GM18951 (cell line): ENCODE measurements at regions not wholly inside any gene's neighbourhood (a gene's known extent, or its start where the extent isn't known, plus 50 kb on each side); places are given as distances from the start of the nearest gene placed in this dataset.

Source experiments
- POLR2A ChIP-seq: IDR thresholded peaks from 4 replicates; pipeline ENCODE4 v1.6.1; 2011; ENCODE audit warnings: mild to moderate bottlenecking; ENCODE audit not compliant: insufficient read length, insufficient read depth; ENCODE audit errors: extremely low read depth
- in situ Hi-C: fragments of 300-500 bp; cut with MboI; formaldehyde crosslinking; loops from one replicate; pipeline ENCODE4 v1.12.0; 2022; ENCODE audit warnings: low sequenced_read_pairs, mixed read lengths, inconsistent platforms; ENCODE audit not compliant: unreplicated experiment

DNA sequence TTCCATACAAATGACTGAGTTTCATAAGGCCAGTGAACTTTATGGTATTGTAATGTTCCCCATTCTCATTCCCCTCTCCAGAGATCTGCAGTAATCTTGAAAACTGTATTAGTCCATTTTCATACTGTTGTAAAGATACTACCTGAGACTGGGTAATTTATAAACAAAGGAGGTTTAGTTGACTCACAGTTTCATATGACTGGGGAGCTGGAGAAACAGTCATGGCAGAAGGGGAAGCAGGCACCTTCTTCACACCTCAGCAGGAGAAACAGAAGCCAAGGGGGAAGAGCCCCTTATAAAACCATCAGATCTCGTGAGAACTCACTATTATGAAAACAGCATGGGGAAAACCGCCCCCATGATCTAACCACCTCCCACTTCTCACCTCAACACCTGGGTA is 318.7 kb upstream of the KLF12 start:
- TF ChIP-seq POLR2A = no peak
- in situ Hi-C loops = no loop called here

DNA sequence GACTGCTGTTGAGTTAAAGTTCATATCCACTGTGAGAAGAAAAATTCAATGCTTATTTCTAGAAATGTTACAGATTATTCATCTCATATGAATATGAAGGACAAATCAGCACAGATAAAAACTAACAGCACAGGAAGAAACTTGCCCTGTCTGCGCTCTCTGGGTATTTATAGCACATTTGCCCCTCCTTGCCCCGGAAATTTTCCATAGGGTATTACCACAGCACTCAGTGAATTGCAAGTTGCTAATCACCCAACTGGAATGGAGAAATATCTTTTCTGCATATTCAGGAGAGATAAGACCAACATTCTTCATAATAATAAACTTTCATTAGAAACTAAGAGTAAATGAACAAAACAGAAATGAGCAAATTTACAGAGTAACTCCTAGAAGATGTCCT is 318.0 kb upstream of the KLF12 start:
- TF ChIP-seq POLR2A = no peak
- in situ Hi-C loops = no loop called here

DNA sequence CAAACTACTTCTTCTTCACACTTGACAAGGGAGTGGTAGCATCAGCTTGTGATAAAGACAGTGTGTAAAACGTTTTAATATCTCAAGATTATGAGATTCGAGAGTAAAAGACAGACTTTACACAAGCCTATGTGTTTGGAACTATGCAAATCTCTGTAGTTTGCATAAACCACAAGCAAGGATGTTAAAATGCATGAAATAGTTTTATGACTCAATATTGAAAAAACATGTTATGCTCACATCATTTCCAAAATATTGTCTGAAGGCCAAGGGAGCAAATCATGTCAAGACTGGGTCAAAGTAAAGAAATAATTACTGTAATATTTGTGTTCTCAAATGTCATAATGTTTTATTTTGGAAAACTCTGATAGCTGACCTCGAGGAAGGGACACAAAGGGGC is 316.8 kb upstream of the KLF12 start:
- no peak for TF ChIP-seq POLR2A
- in situ Hi-C loops = no loop called here

DNA sequence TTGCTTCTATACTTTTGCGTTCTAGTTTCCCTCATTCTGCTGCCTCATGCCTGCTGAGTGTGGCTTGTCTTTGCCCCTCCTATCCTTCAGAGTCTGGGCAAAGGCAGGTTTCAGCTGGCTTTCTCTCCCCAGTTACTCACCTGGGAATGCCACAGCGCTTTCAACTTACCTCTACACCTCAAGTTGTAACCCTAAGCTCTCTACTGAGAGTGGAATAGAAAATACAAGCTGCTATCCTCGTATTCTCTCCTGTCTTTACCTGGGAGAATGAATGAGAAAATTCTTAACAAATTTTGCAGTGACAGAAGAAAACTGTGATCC is 316.3 kb upstream of the KLF12 start:
- TF ChIP-seq POLR2A = no peak
- in situ Hi-C loops = no loop called here

DNA sequence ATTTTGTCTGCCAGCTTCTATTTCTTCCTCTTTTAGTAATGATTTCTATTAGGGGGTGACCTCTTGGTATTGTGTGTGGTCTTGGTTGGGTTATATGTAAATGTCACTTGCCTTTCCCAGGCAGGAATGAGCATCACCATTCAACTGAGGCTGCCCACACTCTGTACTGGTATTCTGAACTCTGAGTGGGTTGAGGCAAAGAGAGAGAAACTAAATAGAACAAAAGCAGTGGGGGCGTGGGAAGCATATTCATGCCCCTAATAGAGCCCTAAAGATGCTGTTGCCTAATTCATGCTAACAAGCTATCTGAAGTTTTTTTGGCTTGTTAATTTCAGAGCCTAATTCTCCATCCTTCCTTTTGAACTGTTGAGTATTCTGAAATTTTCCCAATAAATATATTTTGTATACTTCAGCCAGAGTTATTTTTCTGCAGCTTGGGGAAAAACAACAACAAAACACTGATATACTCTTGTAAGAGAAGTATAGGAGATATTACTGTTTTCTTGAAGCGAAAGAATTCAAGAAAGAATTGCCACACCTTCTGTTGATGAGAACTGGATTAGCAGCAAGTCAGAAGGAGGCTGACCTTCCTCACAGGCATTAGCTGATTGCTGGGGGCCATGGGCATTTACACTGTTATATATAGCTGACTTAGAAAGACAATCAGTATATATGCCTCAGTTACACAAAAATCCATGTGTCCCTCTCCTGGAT is 315.8 kb upstream of the KLF12 start:
- in situ Hi-C loops = no loop called here
- TF ChIP-seq POLR2A = no peak

DNA sequence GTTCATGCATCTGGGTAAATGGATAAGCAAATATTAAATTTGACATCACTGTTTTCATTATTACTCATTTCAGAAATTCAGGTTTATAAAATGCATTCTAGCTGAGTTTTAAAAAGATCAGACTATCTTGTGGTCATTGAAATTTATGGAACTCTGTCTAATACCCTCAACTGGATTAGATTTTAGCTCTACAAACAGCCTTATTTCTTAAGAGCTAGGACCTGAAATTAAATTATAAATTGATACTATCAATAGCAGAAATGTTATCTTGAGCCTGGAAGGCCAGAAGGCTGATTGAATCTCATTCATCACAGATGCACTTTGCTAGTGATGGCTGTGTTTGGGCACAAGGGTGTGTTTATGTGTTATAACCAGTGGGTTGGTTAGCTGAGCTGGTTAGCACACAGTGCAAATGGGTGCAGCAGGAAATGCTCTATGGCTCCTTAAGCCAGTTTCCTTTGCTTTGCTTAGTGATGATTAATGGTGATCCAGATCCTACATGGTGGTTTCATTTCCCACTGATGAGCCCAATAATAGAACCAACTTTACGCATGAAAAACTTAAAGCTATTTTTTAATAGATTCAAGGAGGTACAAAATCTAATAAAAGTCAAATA is 310.8 kb upstream of the KLF12 start:
- in situ Hi-C loops = no loop called here
- TF ChIP-seq POLR2A = no peak

DNA sequence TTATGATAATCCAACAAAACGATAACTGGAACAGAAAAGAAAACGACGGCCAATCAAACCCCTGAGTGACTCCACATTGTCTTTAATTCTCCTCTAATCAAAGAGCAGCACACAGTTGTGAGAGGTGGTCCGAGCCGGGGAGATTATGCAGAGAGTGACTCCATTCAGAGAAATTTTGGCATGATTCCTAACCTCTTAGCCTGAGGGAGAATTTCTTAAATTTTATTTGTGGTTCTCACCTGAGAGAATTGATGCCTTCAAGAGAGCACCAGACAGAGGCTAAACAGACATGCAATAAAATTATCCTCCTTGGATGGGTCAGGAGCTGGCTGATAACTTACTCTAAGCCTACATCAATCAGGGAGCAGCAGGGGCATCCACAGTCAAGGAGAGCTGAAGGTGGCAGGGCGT is 310.0 kb upstream of the KLF12 start:
- in situ Hi-C loops = no loop called here

DNA sequence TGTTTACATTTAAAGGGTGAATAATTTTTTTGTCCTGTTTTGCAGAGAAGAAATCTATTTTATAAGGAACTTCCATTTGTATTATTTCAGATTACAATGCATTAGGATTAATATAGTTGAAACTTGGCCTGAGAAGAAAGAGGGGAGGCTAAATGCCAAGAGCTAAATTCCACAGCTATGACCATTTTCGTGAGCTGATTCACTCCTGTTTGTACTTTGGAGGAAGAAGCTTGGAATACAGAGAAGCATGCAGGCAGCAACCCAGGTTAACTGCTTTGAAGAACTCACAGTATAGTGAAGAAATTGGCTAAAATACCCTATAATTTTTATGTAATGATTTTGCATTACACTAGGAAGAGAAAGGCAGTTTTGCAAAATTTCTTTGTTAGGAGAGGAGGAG is 309.4 kb upstream of the KLF12 start:
- in situ Hi-C loops = no loop called here
- no peak for TF ChIP-seq POLR2A

More for the DNA sequence above, 310.0 kb upstream of the KLF12 start:
- no peak for TF ChIP-seq POLR2A

DNA sequence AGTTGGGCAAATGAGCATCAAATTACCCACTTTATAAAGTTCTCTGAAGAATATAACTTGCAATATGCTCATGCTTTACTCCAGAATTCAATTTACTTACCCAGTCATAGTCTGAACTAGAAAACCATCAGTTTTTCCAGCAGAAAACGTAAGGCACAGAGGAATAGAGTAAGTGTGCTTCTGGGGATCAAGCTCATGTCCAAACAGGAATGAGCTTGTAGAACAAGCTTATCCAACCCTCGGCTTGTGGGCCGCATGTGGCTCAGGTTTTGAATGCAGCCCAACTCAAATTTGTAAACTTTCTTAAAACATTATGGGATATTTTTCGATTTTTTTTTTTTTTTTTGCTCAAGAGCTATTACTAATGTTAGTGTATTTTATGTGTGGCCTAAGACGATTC is 308.5 kb upstream of the KLF12 start:
- in situ Hi-C loops = no loop called here
- no peak for TF ChIP-seq POLR2A

DNA sequence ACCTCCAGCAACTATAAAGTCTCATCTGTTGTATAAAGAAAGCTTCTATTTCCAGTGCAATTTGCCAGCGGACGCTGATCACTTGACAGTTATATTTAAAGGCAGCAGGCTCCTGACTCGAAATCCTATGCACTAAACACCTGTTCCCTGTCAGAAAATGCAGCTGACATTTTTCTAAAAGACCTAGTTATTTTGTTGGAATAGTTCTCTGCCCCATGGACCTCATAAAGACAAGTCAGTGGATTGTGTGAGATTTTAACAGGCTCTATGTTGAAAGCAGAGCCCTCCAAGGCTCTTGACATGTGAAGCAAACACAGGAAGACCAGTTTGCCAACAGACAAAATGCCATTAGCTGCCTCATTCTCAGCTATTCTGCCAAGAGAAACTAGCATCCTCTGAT is 304.7 kb upstream of the KLF12 start:
- TF ChIP-seq POLR2A = no peak
- in situ Hi-C loops = no loop called here

DNA sequence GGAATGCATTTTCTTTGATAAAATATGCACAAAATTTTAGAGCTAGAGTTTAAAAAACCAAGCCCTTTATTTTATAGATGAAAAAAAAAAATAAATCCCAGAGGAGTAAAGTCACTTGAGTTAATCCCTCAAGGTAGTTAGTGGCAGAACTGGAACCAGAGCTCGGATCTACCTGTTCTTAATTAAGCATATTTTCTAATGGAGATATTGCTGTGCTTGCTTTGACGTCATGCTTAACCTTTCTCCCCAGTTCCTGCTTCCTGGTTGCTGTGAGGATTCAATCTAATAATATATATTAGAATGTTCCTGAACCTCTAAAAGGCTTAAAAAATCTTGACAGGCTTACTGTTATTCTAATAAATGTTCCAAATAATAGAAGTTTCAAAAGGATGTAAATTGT is 300.6 kb upstream of the KLF12 start:
- in situ Hi-C loops = no loop called here
- no peak for TF ChIP-seq POLR2A

DNA sequence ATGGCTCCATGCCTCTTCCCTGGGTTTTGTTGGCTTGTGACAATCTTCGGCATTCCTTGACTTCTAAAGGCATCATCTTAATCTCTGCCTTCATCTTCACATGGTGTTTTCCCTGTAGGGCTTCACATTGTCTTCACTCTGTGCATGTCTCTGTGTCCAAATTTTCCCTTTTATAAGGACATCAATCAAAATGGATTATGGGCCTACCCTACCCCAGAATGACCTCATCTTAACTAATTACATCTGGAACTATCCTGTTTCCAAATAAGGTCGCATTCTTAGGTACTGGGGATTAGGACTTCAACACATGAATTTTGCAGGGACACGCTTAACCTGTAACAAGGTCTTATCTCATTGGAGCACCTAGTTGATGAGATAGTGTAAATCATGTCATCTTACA is 290.3 kb upstream of the KLF12 start:
- in situ Hi-C loops = no loop called here
- TF ChIP-seq POLR2A = no peak

DNA sequence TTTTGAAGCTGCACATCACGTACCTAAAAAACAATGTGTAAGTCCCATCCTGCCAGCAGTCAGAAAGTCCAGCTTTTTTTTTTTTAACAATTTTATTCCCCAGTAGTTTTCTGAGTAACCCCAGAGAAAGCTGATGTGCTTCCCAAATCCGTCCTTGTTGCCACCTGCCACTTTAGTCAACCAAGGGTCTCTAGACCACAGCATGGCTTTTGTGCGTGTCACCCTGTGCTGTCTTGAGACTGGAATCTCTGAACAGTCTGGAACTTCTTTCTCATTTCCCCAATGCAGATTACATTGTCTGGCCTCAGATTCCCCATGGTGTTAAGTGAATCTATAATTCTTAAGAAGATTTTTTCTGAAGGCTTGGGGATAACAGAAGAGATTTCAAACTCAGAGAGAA is 289.2 kb upstream of the KLF12 start:
- TF ChIP-seq POLR2A = no peak
- in situ Hi-C loops = no loop called here

DNA sequence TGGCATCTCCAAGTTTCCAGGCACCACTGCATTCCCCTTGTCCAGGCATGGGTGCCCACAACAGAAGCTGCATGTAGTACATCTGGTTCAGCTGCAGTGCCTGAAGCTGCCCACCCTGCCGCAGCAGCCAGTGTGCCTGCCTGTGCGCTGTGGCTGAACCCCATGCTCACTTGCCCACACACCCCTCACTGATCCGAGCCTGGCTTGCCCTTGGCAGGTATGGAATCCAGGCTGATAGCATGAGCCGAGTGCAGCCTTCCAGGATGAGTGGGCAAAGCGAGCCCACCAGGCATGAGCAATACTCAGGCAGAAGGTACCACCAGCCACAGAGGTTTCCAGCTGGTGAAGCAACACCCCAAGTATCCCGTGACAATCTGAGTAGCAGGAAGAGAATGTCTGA is 280.3 kb upstream of the KLF12 start:
- TF ChIP-seq POLR2A = no peak
- in situ Hi-C loops = no loop called here
